Small intestine (tissue), 7 donors: ENCODE measurements at regions not wholly inside any gene's neighbourhood (a gene's known extent, or its start where the extent isn't known, plus 50 kb on each side); places are given as distances from the start of the nearest gene placed in this dataset.

Experiments used
- DNase-seq, 2 donors: peaks; one replicate each; pipeline versions ENCODE4 v3.0.0 to v3.0.0-alpha.2; 2013
- FAIRE-seq: peaks from 2 replicates; lab custom pipeline; 2012; peaks lifted over from hg19 to GRCh38; lab: Jason Lieb, UNC
- H3K27ac ChIP-seq, 3 donors: one replicate each; pipeline ENCODE4 v1.5.1; 2013; ENCODE audit warnings: low read length in 2 of 3, mild to moderate bottlenecking in 2 of 3, control low read depth in 1 of 3, inconsistent platforms in 1 of 3, low read depth in 1 of 3, moderate library complexity in 1 of 3
- H3K27me3 ChIP-seq, 3 donors: one replicate each; pipeline ENCODE4 v1.6.1; 2013; ENCODE audit warnings: low read length in 3 of 3, inconsistent platforms in 1 of 3; ENCODE audit not compliant: control insufficient read depth in 3 of 3, insufficient read depth in 3 of 3
- H3K36me3 ChIP-seq, 3 donors: one replicate each; pipeline ENCODE4 v1.6.1; 2013; ENCODE audit warnings: low read length in 3 of 3, inconsistent platforms in 1 of 3, low read depth in 1 of 3, mild to moderate bottlenecking in 1 of 3, moderate library complexity in 1 of 3; ENCODE audit not compliant: control insufficient read depth in 3 of 3, insufficient read depth in 2 of 3
- H3K4me1 ChIP-seq, 3 donors: one replicate each; pipeline ENCODE4 v1.6.1; 2013; ENCODE audit warnings: low read length in 2 of 3, inconsistent platforms in 1 of 3, low read depth in 1 of 3, mild to moderate bottlenecking in 1 of 3, moderate library complexity in 1 of 3; ENCODE audit not compliant: control insufficient read depth in 3 of 3, insufficient read depth in 2 of 3
- H3K4me3 ChIP-seq, 3 donors: one replicate each; pipeline ENCODE4 v1.5.1; 2013; ENCODE audit warnings: low read length in 3 of 3, control low read depth in 1 of 3, inconsistent platforms in 1 of 3, low read depth in 1 of 3, mild to moderate bottlenecking in 1 of 3, moderate library complexity in 1 of 3
- H3K9me3 ChIP-seq, 2 donors: one replicate each; pipeline ENCODE4 v1.6.1; 2013; ENCODE audit warnings: low read depth in 1 of 2, low read length in 1 of 2; ENCODE audit not compliant: control insufficient read depth in 2 of 2, insufficient read depth in 1 of 2
- WGBS, 3 donors: extraction: QIAGEN DNeasy Blood & Tissue Kit; methylation state at CpG; one replicate each; pipeline ENCODE4 v1.1.7; 2013; 5-methylcytosine and 5-hydroxymethylcytosine counted together
- donor health status: healthy with polysubstance abuse.
- donor health status: control.
- donor health status: control.
- donor health status: Bipolar disorder and iron deficiency.
- donor health status: healthy.

DNA sequence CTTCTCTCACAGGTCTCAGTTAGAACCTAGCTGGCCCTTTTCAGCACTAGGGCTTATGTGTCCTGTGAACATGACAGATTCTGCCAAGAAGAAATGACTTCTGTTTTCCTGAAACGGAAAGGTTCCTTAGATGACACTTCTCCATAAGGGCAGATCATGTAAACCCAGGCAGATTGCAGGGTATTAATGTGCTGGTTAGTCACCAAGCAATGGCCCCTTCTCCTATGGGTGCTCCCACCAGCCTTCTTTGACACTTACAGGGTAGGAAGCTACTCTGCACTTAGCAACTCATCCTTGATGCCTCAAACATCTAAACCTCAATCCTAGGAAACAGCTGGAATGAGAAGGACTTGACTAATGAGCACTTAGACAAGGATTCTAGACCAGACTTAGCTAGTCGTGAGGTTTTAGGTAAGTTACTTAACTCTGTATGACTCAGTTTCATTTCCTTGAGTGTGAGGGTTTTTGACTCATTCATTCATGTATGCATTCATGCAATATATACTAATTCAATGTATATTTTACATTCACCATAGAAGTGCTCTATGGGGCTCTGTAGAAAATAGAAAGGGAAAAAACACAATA lies 74.1 kb upstream of the PLXNA2 start:
- no peak overlapping the region for H3K27ac ChIP-seq
- H3K4me3 ChIP-seq, result no peak overlapping the region
- no peaks in the 10 kb centered on the region for H3K4me1 ChIP-seq
- FAIRE-seq, result no peak
- peaks cover 0 to 16% (median 0%) of the 10 kb centered on the region in 3 donors for H3K27me3 ChIP-seq
- 71 to 83% (median 79%) methylated on average over 2 of the region's 2 CpGs for WGBS, 3 donors
- H3K36me3 ChIP-seq, result no peaks in the 10 kb centered on the region
- H3K9me3 ChIP-seq, result no peaks in the 10 kb centered on the region
- DNase-seq, result no peak

DNA sequence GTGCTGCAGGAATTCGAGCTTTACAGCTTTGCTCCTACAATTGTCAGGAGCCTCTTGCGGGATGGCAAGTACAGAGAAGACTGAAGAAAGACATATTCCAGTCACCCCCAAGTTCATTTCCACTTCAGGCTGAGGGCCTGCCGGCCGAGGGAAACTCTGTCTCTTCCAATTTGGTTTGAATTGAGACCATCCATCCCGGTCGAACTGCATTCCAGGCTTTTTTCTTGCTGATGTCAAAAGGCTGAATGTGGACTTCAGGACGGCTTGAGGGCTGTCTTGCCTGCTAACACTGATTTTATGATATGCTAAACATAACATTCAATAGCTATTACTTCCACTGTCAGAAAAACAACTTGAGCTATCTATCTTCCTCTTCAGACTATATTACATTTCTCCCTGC lies 79.8 kb upstream of the PLXNA2 start:
- Histone ChIP-seq H3K4me1 (no peaks in the 10 kb centered on the region), H3K27me3 (peaks cover 0 to 6% (median 0%) of the 10 kb centered on the region in 3 donors), H3K27ac (no peak overlapping the region), H3K36me3 (no peaks in the 10 kb centered on the region), H3K4me3 (no peak overlapping the region), H3K9me3 (no peaks in the 10 kb centered on the region)
- FAIRE-seq (no peak), DNase-seq (no peak)
- 65 to 74% (median 72%) methylated on average over 7 of the region's 7 CpGs for WGBS, 3 donors

DNA sequence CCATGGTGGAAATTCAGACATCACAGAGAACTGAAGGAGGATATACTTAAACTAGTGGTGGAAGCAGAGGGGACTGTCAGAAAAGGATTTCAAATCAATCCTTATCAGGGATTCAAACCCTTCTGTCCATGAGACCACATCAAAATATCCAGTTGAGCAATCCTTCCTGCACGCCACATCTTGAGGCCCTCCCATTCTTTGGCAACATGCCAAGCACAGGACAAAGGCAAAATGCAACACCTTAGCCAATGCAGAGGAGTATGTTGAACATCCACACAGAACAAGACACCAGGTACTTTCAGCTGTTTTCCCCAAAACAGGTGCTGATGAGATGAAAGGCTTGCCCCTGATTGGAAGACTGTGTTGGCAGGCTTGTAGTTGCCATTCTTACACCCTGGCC lies 81.8 kb upstream of the PLXNA2 start:
- Histone ChIP-seq H3K4me1 (no peaks in the 10 kb centered on the region), H3K27me3 (peaks cover 0 to 6% (median 0%) of the 10 kb centered on the region in 3 donors), H3K4me3 (no peak overlapping the region), H3K36me3 (no peaks in the 10 kb centered on the region), H3K27ac (no peak overlapping the region), H3K9me3 (no peaks in the 10 kb centered on the region)
- DNase-seq, result peak; percentile 15 to 26
- WGBS, 3 donors, result 12 to 43% (median 37%) methylated on average over 1 of the region's 1 CpG
- FAIRE-seq, result no peak

DNA sequence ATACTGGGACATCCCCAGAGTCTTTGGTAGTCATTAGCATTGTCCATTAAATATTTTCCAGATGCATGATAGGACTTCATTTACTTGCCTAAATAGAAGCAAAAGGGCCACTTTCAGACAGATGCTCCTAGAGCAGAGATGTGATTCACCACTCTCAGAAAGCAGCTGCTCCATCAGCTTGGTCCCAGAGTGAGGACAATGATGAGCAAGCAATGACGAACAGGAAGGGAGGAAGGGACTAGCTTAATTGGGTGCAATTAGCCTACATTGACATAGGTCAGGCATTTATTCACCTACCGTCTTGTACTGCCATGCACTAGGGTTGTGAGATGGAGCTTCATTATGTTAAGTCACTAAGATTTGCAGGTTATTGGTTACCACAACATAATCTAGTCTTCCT lies 85.1 kb upstream of the PLXNA2 start:
- Histone ChIP-seq H3K4me1 (peaks cover 0 to 2% (median 0%) of the 10 kb centered on the region in 3 donors), H3K36me3 (no peaks in the 10 kb centered on the region), H3K9me3 (no peaks in the 10 kb centered on the region), H3K4me3 (no peak overlapping the region), H3K27ac (no peak overlapping the region), H3K27me3 (peaks cover 0 to 6% (median 0%) of the 10 kb centered on the region in 3 donors)
- DNase-seq, result no peak
- FAIRE-seq, result no peak
- 83 to 91% (median 90%) methylated on average over 2 of the region's 2 CpGs for WGBS, 3 donors

DNA sequence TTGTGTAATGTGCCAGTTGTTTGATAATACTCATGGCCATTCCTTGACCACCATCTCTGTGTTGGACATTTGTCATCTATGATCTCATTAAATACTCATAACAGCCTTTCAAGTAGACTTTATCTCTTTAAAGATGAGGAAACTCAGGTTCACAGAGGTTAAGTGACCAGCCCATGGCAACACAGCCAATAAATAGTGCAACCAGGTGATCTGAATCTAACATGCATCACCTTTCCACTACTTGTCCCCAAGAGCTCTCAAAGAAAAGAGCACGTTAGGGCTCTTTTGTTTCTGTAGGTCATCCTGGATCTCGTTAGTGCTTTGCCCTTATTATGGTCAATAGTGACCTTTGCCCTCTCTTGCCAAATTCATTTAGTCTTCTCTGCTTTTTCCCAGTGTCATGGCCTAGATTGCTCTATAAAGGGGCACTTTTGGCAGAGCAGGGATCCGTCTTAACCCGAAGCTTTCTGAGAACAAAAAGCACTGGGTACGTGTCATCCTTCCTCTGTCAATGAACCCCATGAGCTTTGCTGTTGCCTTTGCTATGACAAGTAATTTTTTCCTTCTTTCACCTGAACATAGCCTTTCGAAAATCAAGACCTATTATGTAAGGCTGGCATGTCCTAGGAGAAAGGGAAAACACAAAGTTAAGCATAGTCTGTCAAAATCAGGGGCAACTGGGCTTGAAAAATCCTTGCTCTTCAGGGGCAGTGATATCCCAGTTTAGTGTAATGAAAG lies 88.0 kb upstream of the PLXNA2 start:
- Histone ChIP-seq H3K36me3 (no peaks in the 10 kb centered on the region), H3K27me3 (no peaks in the 10 kb centered on the region), H3K9me3 (no peaks in the 10 kb centered on the region), H3K4me3 (no peak overlapping the region), H3K27ac (no peak overlapping the region), H3K4me1 (peaks cover 0 to 2% (median 0%) of the 10 kb centered on the region in 3 donors)
- WGBS, 3 donors, result 70 to 80% (median 70%) methylated on average over 6 of the region's 6 CpGs
- no peak for DNase-seq
- no peak for FAIRE-seq

DNA sequence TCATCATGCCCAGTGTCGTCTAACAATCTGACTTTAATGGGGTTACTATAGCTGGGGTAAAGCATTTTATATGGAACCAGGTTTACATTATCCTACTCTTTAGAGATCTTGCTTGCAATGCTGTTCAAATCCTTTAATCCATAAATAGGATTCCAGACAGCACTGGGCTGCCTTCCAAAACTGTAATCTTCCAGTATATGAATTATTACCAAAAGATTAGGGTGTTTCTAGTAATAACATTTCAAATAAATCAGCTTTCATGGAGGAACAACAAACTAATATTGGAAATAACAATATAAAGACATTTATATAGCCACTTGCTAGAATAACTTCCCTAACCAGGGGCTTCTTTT lies 88.6 kb upstream of the PLXNA2 start:
- H3K4me1 ChIP-seq, result peaks cover 0 to 2% (median 0%) of the 10 kb centered on the region in 3 donors
- no peak for DNase-seq
- H3K9me3 ChIP-seq, result no peaks in the 10 kb centered on the region
- H3K36me3 ChIP-seq, result no peaks in the 10 kb centered on the region
- FAIRE-seq, result no peak
- H3K27ac ChIP-seq, result no peak overlapping the region
- peaks cover 0 to 4% (median 0%) of the 10 kb centered on the region in 3 donors for H3K27me3 ChIP-seq
- no peak overlapping the region for H3K4me3 ChIP-seq
- WGBS, 3 donors, result 40 to 57% (median 44%) methylated on average over 1 of the region's 1 CpG

DNA sequence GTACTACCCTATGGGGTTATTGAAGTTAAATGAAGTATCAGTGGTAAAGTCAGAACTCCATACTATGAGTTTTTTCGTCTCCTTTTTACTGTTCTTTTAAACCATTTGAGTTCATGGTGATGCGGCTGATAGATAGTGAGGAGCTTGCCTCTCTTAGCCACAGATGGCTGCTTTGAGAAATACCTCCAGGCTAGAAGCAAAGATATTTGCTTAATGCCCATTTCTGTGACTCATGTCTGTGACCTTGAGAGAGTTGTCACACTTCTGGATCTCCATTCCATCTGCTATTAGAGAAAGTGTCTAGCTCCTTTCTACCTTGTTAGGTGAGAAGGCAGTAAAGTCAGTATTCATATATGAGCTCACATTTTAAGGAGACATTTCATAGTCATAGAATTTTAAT lies 89.5 kb upstream of the PLXNA2 start:
- FAIRE-seq, result no peak
- Histone ChIP-seq H3K27me3 (peaks cover 0 to 4% (median 0%) of the 10 kb centered on the region in 3 donors), H3K4me3 (no peak overlapping the region), H3K9me3 (no peaks in the 10 kb centered on the region), H3K4me1 (peaks cover 0 to 2% (median 0%) of the 10 kb centered on the region in 3 donors), H3K36me3 (no peaks in the 10 kb centered on the region), H3K27ac (no peak overlapping the region)
- 93 to 100% (median 96%) methylated on average over 2 of the region's 2 CpGs for WGBS, 3 donors
- no peak for DNase-seq

DNA sequence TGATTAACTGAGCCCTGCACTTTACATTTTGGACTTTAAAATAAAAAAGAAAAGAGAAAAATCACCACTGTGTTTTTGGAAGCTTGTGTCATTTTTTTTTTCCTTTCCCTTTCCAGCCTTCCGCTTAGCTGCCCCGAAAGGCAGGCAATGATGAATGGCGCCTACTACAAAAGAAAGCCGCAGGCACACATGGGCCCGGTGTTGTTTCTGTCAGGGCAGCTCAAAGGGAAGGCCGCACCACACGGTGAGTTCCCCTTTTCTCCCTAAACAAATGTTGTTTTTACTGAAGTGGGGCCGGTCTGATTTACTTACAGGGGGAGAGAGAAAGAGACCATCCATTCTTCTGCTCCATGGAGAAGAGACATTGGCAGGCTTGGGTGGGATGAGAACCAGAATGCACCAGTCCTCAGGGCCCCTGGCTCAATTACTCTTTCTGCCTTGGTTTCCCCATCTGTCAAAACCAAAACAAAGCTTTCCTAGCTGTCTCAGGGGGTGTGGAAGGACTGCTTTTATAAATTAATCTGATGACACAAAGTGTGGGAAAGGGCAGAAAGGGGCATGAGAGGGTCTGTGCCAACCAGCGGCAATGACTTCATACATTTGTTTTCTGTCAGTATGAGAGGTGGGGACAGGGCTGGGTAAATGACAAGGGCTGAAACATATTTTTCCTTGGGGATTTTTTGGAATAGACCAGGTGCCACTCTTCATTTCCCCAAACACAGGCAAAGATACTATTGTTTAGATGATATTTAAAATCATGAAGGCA lies 91.4 kb upstream of the PLXNA2 start:
- Histone ChIP-seq H3K27ac (no peak overlapping the region), H3K4me3 (no peak overlapping the region), H3K36me3 (no peaks in the 10 kb centered on the region), H3K4me1 (peaks cover 0 to 2% (median 0%) of the 10 kb centered on the region in 3 donors), H3K27me3 (peaks cover 0 to 4% (median 0%) of the 10 kb centered on the region in 3 donors), H3K9me3 (no peaks in the 10 kb centered on the region)
- DNase-seq, result no peak
- FAIRE-seq, result no peak
- WGBS, 3 donors, result 73 to 89% (median 82%) methylated on average over 9 of the region's 9 CpGs
